Stimulated activated CD8-positive, alpha-beta memory T cell treated with anti-CD3 and anti-CD28 coated beads, Interleukin-12 subunit alpha, Interleukin-12 subunit beta, amount 100 ng/mL, for 24 hours (primary cell): ENCODE measurements at regions not wholly inside any gene's neighbourhood (a gene's known extent, or its start where the extent isn't known, plus 50 kb on each side); places are given as distances from the start of the nearest gene placed in this dataset.

Source experiments
- DNase-seq: peaks from one replicate; pipeline ENCODE4 v3.0.0-alpha.2; 2020; ENCODE audit errors: extremely low read depth

GRCh38 chr13:73625562-73626339 lies 508.5 kb downstream of the KLF12 start:
- DNase-seq: no peak

- no peak for DNase-seq
These were observed 510.9 kb downstream of the KLF12 start for GRCh38 chr13:73623281-73623680.

- DNase-seq: no peak
These were observed 511.8 kb downstream of the KLF12 start for GRCh38 chr13:73622381-73622780.

- DNase-seq: no peak
These were observed 515.8 kb downstream of the KLF12 start for GRCh38 chr13:73618275-73618865.

GRCh38 chr13:73616861-73617260 lies 517.3 kb downstream of the KLF12 start:
- DNase-seq: no peak

GRCh38 chr13:73610799-73611592 lies 523.2 kb downstream of the KLF12 start:
- DNase-seq: no peak

GRCh38 chr13:73608711-73609485 lies 525.3 kb downstream of the KLF12 start:
- DNase-seq: no peak

GRCh38 chr13:73608157-73608516 lies 526.1 kb downstream of the KLF12 start:
- DNase-seq: no peak

GRCh38 chr13:73607489-73608156 lies 526.6 kb downstream of the KLF12 start:
- no peak for DNase-seq

- DNase-seq: no peak
These were observed 530.6 kb downstream of the KLF12 start for GRCh38 chr13:73603646-73604045.

- DNase-seq: no peak
These were observed 531.9 kb downstream of the KLF12 start for GRCh38 chr13:73602295-73602694.

- no peak for DNase-seq
These were observed 532.5 kb downstream of the KLF12 start for GRCh38 chr13:73601708-73602107.

- no peak for DNase-seq
These were observed 534.7 kb downstream of the KLF12 start for GRCh38 chr13:73599232-73600128.

- no peak for DNase-seq
These were observed 536.0 kb downstream of the KLF12 start for GRCh38 chr13:73598020-73598712.

- no peak for DNase-seq
These were observed 537.6 kb downstream of the KLF5 start for GRCh38 chr13:73596382-73596781.

GRCh38 chr13:73593199-73593765 lies 534.5 kb downstream of the KLF5 start:
- DNase-seq: no peak

GRCh38 chr13:73591861-73592260 lies 533.1 kb downstream of the KLF5 start:
- no peak for DNase-seq

GRCh38 chr13:73590795-73591194 lies 532.0 kb downstream of the KLF5 start:
- DNase-seq: no peak

GRCh38 chr13:73585236-73585635 lies 526.4 kb downstream of the KLF5 start:
- no peak for DNase-seq
